Brain microvascular endothelial cell (primary cell): ENCODE measurements at regions not wholly inside any gene's neighbourhood (a gene's known extent, or its start where the extent isn't known, plus 50 kb on each side); places are given as distances from the start of the nearest gene placed in this dataset.

Experiments used
- DNase-seq: peaks from one replicate; pipeline ENCODE4 v3.0.0-alpha.2; 2020
- H3K27ac ChIP-seq: fragments of 250-450 bp; sonication (Bioruptor Pico); 2 replicates; pipeline ENCODE4 v1.5.1; 2020; ENCODE audit warnings: mild to moderate bottlenecking, moderate library complexity
- H3K27me3 ChIP-seq: fragments of 250-450 bp; sonication (Bioruptor Pico); replicated peaks from 2 replicates; pipeline ENCODE4 v1.5.1; 2020; ENCODE audit warnings: mild to moderate bottlenecking
- H3K36me3 ChIP-seq: fragments of 250-450 bp; sonication (Bioruptor Pico); replicated peaks from 2 replicates; pipeline ENCODE4 v1.5.1; 2020; ENCODE audit warnings: mild to moderate bottlenecking
- H3K4me3 ChIP-seq: 2 replicates; pipeline ENCODE4 v1.5.1; 2011; ENCODE audit warnings: low read depth, mild to moderate bottlenecking, control low read depth, low read length, moderate library complexity
- CTCF ChIP-seq: IDR thresholded peaks from 2 replicates; pipeline ENCODE4 v1.5.1; 2011; ENCODE audit warnings: low read depth, mild to moderate bottlenecking, moderate library complexity, low read length, control low read depth, inconsistent platforms; ENCODE audit errors: missing control alignments
- in situ Hi-C: cut with HindIII; loops from 2 replicates; pipeline ENCODE4 v1.10.0; 2017; ENCODE audit warnings: low sequenced_read_pairs, low pct_ligation_motif_present

GRCh38 chrX:10972706-10973105 lies 138.4 kb upstream of the HCCS start:
- H3K27me3 ChIP-seq = no peaks in the 10 kb centered on the region
- no peak overlapping the region for H3K4me3 ChIP-seq
- in situ Hi-C loops = no loop called here
- no peak for TF ChIP-seq CTCF
- H3K36me3 ChIP-seq = no peaks in the 10 kb centered on the region
- peak; percentile 7 for DNase-seq
- H3K27ac ChIP-seq = no peak overlapping the region

GRCh38 chrX:10974920-10975319 lies 136.2 kb upstream of the HCCS start:
- in situ Hi-C loops = no loop called here
- Histone ChIP-seq H3K27ac (no peak overlapping the region), H3K4me3 (no peak overlapping the region), H3K36me3 (no peaks in the 10 kb centered on the region), H3K27me3 (no peaks in the 10 kb centered on the region)
- no peak for TF ChIP-seq CTCF
- no peak for DNase-seq

GRCh38 chrX:10979956-10980355 lies 131.2 kb upstream of the HCCS start:
- H3K27me3 ChIP-seq = no peaks in the 10 kb centered on the region
- in situ Hi-C loops = no loop called here
- DNase-seq = no peak
- no peak overlapping the region for H3K27ac ChIP-seq
- no peak overlapping the region for H3K4me3 ChIP-seq
- H3K36me3 ChIP-seq = no peaks in the 10 kb centered on the region
- TF ChIP-seq CTCF = no peak

- TF ChIP-seq CTCF = no peak
- H3K4me3 ChIP-seq = no peak overlapping the region
- no peak overlapping the region for H3K27ac ChIP-seq
- no peak for DNase-seq
- in situ Hi-C loops = no loop called here
- H3K36me3 ChIP-seq = no peaks in the 10 kb centered on the region
- H3K27me3 ChIP-seq = no peaks in the 10 kb centered on the region
Measured at GRCh38 chrX:10981506-10981905, 129.6 kb upstream of the HCCS start.

- no peaks in the 10 kb centered on the region for H3K27me3 ChIP-seq
- TF ChIP-seq CTCF = no peak
- H3K36me3 ChIP-seq = no peaks in the 10 kb centered on the region
- H3K27ac ChIP-seq = no peak overlapping the region
- in situ Hi-C loops = no loop called here
- H3K4me3 ChIP-seq = no peak overlapping the region
- DNase-seq = no peak
Measured at GRCh38 chrX:10983526-10983925, 127.6 kb upstream of the HCCS start.

- Histone ChIP-seq H3K36me3 (no peaks in the 10 kb centered on the region), H3K27me3 (no peaks in the 10 kb centered on the region), H3K27ac (no peak overlapping the region), H3K4me3 (no peak overlapping the region)
- DNase-seq = no peak
- in situ Hi-C loops = no loop called here
- no peak for TF ChIP-seq CTCF
Measured at GRCh38 chrX:10984213-10984612, 126.9 kb upstream of the HCCS start.
